MV-4-11 (cell line): ENCODE measurements at regions not wholly inside any gene's neighbourhood (a gene's known extent, or its start where the extent isn't known, plus 50 kb on each side); places are given as distances from the start of the nearest gene placed in this dataset.
A peak's percentile ranks its signal among the peaks of the same experiment; 100 is the strongest.

Source experiments
- DNase-seq: peaks from one replicate; lab custom pipeline; 2025; lab: John Stamatoyannopoulos, UW

DNA sequence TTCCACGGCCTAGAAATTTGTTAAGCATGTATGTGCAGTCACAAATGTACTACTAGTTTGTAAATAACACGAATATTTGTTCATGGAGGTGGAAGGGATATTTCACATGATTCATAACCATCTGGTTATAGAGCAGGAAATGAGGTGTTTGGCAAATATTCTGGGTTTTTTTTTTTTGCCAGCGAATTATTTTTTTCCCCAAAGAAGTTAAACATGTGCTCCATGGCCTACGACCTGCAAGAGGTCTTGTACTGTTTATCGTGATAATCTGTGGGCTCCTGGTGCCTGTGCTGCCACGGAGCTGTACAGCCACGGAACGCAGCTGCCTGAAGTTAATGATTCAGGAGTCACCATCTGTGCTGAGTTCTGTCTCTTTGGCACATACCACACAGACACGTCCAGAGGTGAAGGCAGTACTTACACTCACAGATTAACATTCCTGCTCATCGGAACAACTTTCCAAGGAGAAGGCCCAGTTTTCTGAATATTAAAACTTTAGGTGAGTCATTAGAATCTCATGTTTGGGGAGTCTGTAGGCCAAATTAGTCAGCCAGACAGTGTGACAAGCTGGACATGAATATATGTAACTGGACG, 156.3 kb downstream of the TMX1 start:
- DNase-seq, result no peak

GRCh38 chr14:51398898-51399297, 158.9 kb downstream of the TMX1 start:
- DNase-seq, result no peak

- peak; percentile 55 for DNase-seq
Measured at GRCh38 chr14:51400139-51400538, 160.1 kb downstream of the TMX1 start.

DNA sequence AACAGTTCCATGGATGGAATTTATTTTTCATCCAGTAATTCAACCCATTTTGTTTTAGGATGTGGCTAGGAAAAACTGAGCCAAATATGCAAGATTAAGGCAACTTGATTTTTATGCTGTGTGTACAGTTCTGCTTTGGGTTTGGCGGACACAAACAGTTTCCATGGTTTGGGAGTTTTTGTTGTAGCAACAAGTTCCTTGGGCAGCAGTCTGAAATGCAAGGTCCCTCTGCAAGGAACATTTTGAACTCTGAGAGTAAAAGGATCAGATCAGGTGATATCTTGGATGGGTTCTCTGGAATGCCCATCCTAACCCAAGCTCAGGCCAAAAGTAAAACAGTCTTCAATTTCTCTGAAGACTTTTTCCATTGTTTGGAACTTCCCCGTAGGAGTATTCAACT, 161.2 kb downstream of the TMX1 start:
- DNase-seq, result no peak

DNA sequence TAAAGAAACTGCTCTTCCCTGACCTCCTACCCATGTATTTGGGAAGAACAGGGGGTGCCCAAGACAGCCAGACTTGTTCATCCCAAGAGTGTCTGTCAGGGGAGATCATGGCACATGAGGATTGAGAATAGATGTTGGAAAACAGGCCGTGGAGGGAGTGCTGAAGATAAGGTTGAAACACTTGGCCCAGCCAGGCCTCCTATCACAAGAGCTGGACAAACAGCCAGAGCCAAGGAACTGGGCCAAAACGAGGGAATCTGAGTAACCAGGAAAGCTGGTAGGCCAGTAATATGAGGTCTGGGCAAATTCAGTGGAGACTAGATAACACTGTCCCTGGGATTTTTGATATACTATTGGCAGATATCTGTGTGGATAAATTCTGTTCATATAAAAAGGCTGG, 161.7 kb downstream of the TMX1 start:
- DNase-seq, result no peak

- DNase-seq, result no peak
Measured at GRCh38 chr14:51410897-51411296, 170.8 kb downstream of the TMX1 start.

DNA sequence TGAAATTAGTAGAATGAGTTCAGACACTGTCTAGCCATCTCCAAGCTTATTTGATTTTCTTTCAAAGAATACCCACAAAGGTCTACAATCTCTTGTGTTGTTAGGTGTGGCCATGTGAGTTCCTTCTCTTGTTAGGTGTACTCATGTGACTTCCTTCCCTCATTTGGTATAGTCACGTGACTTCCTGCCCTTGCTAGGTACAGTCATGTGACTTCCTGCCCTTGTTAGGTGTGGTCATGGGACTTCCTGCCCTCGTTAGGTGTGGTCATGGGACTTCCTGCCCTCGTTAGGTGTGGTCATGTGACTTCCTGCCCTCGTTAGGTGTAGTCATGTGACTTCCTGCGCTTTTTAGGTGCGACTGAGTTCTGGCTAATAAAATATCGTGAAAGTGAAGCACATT, 179.6 kb downstream of the TMX1 start:
- DNase-seq, result no peak

GRCh38 chr14:51422704-51423103, 182.7 kb downstream of the TMX1 start:
- DNase-seq, result no peak

DNA sequence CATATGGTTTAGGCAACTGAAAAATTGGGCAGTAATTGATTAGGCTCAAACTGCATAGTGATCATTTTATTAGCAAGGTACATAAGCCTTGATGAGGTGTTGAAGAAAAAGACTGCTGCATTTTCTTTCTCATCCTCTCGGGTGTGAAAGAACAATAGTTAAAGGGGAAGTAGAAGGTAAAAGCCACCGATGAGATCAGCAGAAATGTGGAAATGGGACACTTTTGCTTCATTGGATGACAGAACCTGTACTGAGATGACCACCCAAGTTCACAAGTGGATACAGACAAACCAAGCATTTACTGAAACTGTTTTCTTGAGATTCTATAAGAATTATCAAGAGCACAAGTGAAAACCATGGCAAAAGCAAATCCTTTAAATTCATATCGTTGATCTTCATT, 184.0 kb downstream of the TMX1 start:
- no peak for DNase-seq

DNA sequence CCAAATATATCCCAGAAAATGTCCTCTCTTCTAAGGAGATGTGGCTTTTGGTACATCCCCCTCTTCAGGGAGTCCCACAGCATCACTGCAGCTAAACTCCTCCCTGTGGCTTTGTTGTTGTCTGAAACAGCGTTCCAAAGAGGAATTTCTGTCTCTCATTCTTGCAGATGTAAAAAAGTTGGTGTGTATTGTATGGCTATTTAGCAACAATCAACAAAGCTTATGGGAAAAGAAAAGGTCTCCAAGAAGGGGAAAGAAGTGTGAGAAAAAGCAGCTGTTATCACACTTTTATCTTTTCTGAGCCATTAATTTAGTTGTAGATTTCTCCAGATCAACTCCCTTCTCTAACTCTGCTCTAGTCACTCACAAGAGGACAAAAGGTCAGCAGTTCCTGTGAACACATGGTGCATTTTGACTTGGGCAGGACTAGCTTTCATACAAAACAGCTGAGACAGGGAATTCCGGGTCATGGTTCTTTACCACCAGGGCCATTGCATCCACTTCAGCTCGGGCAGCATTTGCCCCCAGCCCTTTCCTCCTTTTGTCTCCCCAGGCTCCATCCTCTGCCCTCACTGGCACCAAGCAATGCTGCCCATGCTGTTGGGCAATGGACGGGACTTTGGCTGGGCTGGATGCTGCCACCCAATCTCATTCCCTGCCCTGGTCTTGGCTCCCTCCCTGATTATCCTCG, 184.7 kb downstream of the TMX1 start:
- DNase-seq, result no peak

GRCh38 chr14:51428981-51429380, 188.9 kb downstream of the TMX1 start:
- no peak for DNase-seq

- no peak for DNase-seq
Measured at GRCh38 chr14:51430079-51430478, 190.0 kb downstream of the TMX1 start.

GRCh38 chr14:51430633-51431032, 190.6 kb downstream of the TMX1 start:
- no peak for DNase-seq

GRCh38 chr14:51431033-51431709, 191.1 kb downstream of the TMX1 start:
- no peak for DNase-seq

DNA sequence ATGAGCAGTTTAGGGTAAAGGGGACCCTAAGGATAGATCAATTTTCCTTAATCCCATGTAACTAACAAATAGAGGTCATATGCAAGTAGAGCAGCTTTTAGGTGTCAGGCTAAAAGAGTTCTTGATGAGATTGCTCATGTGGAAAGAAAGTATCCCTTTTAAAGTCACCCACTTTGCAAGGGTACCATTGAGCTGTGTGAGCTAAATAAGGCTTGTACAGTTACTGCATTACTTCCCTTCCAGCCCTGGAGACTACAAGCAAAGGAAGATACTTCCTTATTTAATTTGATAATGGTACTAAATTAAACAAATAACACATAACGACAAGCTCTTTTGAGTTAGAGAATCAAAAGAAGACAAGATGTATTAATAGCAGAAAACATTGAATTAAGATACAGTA, 191.7 kb downstream of the TMX1 start:
- DNase-seq, result no peak

DNA sequence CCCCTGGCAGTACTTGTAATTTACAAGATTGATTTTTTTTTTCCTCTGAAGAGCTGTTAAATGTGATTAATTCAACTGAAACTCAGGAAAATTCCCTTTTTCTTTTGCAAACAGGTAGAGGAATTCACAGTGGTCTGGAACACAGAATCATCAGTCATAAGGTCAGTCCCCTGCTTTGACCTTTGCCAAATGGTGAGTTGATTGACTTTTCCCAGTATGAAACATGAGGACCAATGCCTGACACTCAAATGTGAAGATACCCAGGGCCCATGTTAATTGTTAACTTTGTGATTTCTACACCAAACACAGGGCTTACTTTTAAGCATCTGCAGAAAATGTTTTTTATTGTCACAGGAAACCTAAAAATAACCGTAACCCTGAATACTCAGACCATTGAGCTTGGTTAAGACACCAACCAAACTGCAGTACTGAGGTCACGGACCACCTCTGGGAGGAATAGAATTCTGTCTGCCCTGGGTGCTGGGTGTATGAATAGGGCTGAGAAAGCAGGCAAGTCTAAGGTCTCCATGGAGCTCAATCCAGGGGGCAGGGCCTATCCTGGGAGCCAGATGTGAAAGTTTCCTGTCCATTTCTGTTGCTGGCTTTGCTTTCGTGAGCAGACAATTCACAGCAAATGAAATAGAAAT, 192.4 kb downstream of the TMX1 start:
- DNase-seq, result no peak

DNA sequence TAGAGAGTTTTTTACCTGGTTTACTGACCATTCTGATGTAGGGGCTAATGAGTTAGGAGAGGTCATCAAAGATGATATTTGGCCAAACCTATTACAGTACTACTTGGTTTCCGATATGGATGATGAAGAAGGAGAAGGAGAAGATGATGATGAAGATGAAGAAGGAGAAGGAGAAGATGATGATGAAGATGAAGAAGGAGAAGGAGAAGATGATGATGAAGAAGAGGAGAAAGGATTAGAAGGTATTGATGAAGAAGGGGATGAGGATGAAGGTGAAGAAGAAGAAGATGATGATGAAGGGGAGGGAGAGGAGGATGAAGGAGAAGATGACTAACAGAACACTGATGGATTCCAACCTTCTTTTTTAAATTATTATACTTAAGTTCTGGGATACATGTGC, 196.6 kb downstream of the TMX1 start:
- DNase-seq, result no peak

- no peak for DNase-seq
Measured at GRCh38 chr14:51439896-51440295, 199.8 kb downstream of the TMX1 start.

GRCh38 chr14:51441001-51441400, 201.0 kb downstream of the TMX1 start:
- DNase-seq, result no peak

DNA sequence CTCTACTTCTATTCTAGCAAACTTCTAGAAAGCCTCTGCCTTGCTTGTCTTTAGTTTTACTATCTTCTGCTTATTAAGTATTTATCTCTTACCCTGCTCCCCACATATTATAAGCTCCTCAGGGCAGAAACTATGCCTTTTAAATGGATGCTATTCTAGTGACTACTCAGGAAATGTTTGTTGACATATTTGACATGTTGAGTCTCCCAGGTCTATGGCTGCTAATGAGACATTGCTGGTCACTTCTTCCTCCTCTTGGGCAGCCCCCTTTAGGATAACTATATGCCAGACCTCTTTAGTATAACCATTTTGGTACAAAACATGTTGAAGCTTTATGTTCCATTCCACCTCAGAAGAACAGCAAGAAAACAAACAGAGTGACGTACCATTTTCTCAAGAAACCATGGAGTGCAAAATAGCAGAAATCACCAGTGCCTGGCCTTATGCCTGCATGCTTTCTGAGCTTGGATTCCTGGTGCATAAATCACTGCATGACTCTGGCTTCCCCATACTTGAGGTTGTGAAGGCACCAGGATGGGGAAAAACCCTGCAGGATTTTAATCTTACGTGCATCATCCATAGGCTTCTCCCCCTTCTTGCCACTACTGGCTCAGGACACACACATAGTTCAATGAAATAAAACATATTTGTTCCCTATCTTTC, 202.6 kb downstream of the TMX1 start:
- DNase-seq, result no peak

DNA sequence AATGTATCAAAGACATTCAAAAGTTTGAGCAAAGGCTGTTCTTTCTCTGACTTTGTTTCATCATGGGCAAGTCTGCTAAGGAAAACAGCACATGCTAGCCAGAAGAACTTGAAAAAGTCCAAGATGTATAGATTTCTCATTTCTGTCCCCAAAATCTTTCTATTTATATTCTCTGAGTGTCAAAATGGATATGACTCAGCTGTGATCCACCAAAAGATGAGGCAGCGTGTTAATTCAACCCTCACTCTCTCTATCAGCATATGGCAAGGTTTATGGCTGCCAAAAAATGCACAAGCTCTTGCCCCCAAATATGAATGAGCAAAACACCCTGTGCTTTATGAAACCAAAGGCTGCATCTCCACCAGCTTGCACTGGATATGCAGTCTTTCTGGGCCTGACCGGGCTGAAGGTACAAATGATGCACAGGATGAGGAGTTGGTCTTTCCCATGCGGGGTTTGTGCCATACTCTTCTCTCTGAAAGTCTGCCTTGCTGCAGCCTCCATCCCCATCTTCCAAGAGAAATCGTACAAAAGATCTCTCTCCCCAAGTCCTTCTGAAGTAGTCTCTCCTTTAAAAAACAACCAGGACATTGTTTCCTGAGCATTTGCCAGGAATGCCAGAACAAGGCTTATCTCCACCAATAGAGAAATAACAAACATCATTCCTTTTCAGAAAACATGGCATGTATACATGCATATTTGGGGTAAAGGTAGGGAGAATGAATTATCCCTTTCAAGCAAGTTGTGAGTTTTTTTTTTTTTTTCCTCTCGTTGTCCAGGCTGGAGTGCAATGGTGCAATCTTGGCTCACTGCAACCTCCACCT, 203.4 kb downstream of the TMX1 start:
- no peak for DNase-seq
